Mammary epithelial cell (primary cell): ENCODE measurements at regions not wholly inside any gene's neighbourhood (a gene's known extent, or its start where the extent isn't known, plus 50 kb on each side); places are given as distances from the start of the nearest gene placed in this dataset.

Source experiments
- EZH2 ChIP-seq: IDR thresholded peaks from 2 replicates; pipeline ENCODE4 v1.6.1; 2012; ENCODE audit warnings: low read length, inconsistent platforms, borderline replicate concordance
- TF ChIP-seq, protein P1 (sequence below), 2 donors: IDR thresholded peaks in 1 of 2; conservative IDR thresholded peaks in 1 of 2; 2 replicates each; pipeline ENCODE4 v1.5.1; 2011 to 2012; ENCODE audit warnings: inconsistent platforms in 2 of 2, low read length in 2 of 2, mild to moderate bottlenecking in 2 of 2, control low read depth in 1 of 2, low read depth in 1 of 2; ENCODE audit not compliant: insufficient read depth in 1 of 2; ENCODE audit errors: extremely low read depth in 1 of 2

DNA sequence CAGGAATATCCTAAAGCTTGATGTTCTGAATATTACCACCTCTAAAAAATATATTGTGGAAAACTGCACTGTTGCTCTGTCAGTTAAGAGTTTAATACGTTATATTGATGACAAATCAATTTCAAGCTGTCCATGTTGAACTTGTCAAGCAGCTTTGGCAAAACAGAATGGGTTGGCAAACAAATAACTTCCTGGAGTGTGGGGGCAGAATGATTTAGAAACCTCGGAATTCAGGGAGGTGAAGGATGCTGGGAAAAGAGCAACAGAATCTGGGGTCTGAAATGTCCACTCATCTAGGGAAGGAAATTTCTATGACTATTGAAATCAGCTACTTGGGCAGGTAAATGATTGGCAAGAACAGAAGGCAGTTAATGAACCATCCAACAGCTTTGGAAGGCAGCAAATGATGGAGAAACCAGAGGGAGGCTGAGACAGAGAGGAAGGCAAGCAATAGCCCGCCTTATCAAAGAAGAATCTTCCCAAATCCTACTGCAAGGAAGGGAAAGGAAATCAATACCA is 95.1 kb upstream of the PALS2 start:
- TF ChIP-seq, protein P1, sequence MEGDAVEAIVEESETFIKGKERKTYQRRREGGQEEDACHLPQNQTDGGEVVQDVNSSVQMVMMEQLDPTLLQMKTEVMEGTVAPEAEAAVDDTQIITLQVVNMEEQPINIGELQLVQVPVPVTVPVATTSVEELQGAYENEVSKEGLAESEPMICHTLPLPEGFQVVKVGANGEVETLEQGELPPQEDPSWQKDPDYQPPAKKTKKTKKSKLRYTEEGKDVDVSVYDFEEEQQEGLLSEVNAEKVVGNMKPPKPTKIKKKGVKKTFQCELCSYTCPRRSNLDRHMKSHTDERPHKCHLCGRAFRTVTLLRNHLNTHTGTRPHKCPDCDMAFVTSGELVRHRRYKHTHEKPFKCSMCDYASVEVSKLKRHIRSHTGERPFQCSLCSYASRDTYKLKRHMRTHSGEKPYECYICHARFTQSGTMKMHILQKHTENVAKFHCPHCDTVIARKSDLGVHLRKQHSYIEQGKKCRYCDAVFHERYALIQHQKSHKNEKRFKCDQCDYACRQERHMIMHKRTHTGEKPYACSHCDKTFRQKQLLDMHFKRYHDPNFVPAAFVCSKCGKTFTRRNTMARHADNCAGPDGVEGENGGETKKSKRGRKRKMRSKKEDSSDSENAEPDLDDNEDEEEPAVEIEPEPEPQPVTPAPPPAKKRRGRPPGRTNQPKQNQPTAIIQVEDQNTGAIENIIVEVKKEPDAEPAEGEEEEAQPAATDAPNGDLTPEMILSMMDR (conservative IDR thresholded peaks at IDR 0.05 in 1 of 2, IDR thresholded peaks at IDR 0.05 in 1 of 2; ENCODE audit: extremely low read depth in 1 of 2, insufficient read depth in 1 of 2, low read depth in 1 of 2, low read length in 2 of 2): no peak
- TF ChIP-seq EZH2: no peak
